ENCODE measurements at regions not wholly inside any gene's neighbourhood (a gene's known extent, or its start where the extent isn't known, plus 50 kb on each side); places are given as distances from the start of the nearest gene placed in this dataset.
"Not testable (repeated sequence)": the region's sequence is repeated elsewhere in the genome, so short reads cannot be mapped to it uniquely, and the experiment has no call there.

DNA sequence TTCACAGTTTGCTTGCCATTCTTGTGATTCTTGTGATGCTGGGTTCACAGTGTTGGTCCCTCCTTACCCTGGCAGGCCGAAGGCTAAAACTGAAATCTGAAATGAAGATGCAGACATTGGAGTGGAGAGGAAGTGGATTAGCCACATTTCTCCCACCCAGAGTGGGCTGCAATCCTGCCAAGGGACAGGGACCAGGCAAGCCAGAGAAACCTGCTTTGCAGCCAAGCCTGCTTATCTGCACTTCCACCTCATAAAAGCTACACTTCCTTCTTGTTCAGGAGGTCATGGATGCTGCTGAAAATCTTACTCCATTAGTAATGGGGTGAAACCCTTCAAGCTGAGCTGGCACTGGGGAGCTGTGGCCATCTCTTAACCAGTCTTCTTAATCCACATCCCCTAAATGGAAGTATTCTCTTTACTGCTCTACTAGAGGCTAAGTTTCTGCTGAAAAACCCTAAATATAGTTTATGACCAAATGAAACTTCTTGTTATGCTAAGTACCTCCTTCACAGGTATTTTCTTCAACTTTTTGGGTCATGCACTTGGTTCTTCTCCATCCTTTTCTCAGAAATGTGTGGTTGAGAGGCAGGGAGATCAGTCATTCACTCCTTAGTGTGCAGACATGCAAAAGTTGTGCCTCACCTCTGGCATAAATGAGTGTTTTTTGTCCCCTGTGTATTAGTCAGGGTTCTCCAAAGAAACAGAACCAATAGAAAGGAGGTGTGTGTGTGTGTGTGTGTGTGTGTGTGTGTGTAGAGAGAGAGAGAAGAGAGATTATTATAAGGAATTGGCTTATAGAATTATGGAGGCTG lies 133.9 kb upstream of the BMAL1 start:
- TF ChIP-seq, protein P1, sequence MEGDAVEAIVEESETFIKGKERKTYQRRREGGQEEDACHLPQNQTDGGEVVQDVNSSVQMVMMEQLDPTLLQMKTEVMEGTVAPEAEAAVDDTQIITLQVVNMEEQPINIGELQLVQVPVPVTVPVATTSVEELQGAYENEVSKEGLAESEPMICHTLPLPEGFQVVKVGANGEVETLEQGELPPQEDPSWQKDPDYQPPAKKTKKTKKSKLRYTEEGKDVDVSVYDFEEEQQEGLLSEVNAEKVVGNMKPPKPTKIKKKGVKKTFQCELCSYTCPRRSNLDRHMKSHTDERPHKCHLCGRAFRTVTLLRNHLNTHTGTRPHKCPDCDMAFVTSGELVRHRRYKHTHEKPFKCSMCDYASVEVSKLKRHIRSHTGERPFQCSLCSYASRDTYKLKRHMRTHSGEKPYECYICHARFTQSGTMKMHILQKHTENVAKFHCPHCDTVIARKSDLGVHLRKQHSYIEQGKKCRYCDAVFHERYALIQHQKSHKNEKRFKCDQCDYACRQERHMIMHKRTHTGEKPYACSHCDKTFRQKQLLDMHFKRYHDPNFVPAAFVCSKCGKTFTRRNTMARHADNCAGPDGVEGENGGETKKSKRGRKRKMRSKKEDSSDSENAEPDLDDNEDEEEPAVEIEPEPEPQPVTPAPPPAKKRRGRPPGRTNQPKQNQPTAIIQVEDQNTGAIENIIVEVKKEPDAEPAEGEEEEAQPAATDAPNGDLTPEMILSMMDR (IDR thresholded peaks at IDR 0.05; ENCODE audit: low read depth, low read length, missing control alignments) = no peak
- DNase-seq (ENCODE audit: low read depth) = no peak

DNA sequence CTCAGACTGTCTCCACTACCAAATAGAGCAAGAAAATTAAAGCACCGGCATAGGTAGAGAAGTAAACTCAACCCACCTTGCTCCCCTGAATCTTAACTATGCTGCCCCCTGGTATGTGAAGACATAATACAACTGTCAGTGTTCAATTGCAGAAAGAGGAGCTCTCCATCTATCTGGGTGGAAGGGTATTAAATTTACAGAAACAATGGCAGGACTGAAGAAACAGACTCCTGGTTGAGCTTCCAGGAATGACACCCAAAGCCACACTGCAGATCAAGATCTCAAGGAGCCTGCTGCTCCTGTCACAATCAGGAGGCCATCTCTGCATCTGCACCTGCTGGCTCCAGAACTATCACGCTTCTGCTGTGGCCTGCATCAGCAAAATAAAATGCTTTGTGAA lies 132.1 kb upstream of the BMAL1 start:
- TF ChIP-seq, protein P1 (IDR thresholded peaks at IDR 0.05; ENCODE audit: low read depth, low read length, missing control alignments) = no peak
- DNase-seq (ENCODE audit: low read depth) = no peak
- in situ Hi-C loops (cut with HindIII; ENCODE audit: low sequenced_read_pairs) = no loop called here
- no peak overlapping the region for H3K4me3 ChIP-seq (ENCODE audit: low read depth, low read length)

More for the DNA sequence above, 133.9 kb upstream of the BMAL1 start:
- no peak overlapping the region for H3K4me3 ChIP-seq (ENCODE audit: low read depth, low read length)
- in situ Hi-C loops (cut with HindIII; ENCODE audit: low sequenced_read_pairs) = no loop called here

DNA sequence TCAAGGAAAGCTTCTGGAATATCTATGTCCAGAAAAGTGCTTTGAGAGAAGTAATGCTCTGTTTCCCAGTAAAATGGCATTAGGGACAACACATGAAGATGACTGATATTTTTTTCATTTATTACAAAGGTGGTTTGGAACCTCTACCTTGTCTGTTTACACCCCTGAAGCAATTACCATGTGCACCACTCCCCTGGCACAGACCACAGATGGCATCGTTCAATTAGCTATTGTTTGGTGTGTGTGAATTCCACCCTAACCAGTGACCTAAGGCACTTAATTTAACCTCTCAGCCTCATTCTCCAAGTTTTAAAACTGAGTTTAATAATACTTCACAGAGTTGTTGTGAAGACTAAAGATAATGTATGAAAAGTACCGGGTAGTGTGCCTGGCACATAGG lies 127.6 kb upstream of the BMAL1 start:
- no peak for DNase-seq (ENCODE audit: low read depth)
- H3K4me3 ChIP-seq (ENCODE audit: low read depth, low read length) = no peak overlapping the region
- in situ Hi-C loops (cut with HindIII; ENCODE audit: low sequenced_read_pairs) = loop anchor here (25.0 kb wide), 1 partner anchor 163 kb away; no protein-coding TSS in a partner anchor
- TF ChIP-seq, protein P1 (IDR thresholded peaks at IDR 0.05; ENCODE audit: low read depth, low read length, missing control alignments) = no peak

DNA sequence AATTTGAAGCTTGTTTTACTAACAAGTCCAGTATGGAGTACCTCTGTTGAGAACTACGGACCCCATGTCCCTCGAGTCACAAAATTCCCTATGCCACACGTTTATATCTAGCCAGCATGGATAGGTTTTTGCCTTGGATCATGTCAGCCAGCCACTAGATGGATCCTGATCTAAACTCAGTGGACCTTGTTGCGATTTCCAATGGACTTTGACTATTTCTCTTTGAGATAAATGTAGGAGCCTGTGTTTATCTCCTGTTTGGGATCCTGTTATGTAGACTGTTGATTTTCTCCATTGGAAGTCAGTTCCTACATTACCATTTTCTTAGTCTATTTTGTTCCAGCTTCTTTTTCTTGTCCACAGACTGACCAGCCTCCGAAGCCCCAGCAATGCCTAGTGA lies 127.1 kb upstream of the BMAL1 start:
- DNase-seq (ENCODE audit: low read depth) = no peak
- in situ Hi-C loops (cut with HindIII; ENCODE audit: low sequenced_read_pairs) = loop anchor here (25.0 kb wide), 1 partner anchor 163 kb away; no protein-coding TSS in a partner anchor
- TF ChIP-seq, protein P1 (IDR thresholded peaks at IDR 0.05; ENCODE audit: low read depth, low read length, missing control alignments) = no peak
- H3K4me3 ChIP-seq (ENCODE audit: low read depth, low read length) = no peak overlapping the region

DNA sequence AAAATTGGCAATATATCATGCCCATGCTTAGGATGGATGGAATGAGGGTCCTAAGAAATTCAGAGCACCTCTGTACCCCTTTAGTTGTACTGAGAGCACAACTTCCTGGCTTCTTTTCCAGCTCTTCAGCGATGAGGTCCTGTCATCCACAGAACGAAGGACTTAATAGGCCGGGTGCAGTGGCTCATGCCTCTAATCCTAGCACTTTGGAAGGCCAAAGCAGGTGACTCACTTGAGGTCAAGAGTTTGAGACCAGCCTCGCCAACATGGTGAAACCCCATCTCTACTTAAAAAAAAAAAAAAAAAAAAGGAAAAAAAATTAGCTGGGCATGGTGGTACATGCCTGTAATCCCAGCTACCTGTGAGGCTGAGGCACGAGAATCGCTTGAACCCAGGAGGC lies 125.3 kb upstream of the BMAL1 start:
- in situ Hi-C loops (cut with HindIII; ENCODE audit: low sequenced_read_pairs) = loop anchor here (25.0 kb wide), 1 partner anchor 165 kb away; no protein-coding TSS in a partner anchor
- DNase-seq (ENCODE audit: low read depth) = no peak
- TF ChIP-seq, protein P1 (IDR thresholded peaks at IDR 0.05; ENCODE audit: low read depth, low read length, missing control alignments) = no peak
- no peak overlapping the region for H3K4me3 ChIP-seq (ENCODE audit: low read depth, low read length)

DNA sequence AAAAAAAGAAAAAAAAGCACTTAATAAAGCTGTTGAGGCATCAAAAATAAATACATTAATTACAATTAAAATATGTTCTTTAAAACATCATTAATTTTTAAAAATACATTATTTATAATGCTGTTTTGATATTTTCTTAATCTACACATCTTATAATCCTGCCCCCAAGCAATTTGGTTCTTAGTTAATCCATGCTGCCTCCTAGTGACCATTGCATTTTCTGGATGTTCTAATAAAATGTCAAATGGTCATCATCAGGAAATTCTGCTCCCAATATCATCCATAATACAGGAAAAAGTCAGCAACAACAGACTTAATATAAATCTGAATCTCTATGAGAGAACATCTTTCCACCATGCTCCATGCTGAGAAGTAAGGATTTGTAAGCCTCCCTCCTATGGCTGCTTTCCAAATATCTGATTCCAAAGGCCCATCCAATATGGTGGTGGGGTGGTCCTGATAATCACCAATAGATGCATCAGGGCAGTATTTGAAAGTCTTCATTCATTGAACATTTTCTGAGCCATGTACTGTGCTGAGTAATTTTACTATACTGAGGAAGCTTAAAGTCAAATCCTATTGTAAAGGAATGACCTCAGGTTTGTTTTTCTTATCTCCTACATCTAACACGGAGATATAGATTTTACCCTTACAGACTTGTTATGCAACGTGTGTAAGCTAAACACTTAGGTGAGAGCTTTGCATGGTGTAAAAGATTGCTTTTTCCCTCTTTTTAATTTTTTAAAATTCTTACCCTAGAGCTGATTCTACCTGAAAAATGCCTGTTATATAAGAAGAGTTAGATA lies 124.7 kb upstream of the BMAL1 start:
- DNase-seq (ENCODE audit: low read depth) = no peak
- H3K4me3 ChIP-seq (ENCODE audit: low read depth, low read length) = no peak overlapping the region
- TF ChIP-seq, protein P1 (IDR thresholded peaks at IDR 0.05; ENCODE audit: low read depth, low read length, missing control alignments) = peak; percentile 51
- in situ Hi-C loops (cut with HindIII; ENCODE audit: low sequenced_read_pairs) = loop anchor here (25.0 kb wide), 1 partner anchor 166 kb away; no protein-coding TSS in a partner anchor

DNA sequence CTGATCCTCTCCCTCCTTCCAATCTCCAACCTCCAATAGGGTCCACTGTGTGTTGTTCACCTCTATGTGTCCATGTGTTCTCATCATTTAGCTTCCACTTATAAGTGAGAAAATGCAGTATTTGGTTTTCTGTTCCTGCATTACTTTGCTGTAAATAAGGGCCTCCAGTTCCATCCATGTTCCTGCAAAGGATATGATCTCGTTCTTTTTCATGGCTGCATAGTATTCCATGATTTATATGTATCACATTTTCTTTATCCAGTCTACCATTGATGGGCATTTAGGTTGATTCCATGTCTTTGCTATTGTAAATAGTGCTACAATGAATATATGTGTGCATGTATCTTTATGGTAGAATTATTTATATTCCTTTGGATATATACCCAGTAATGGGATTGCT lies 123.2 kb upstream of the BMAL1 start:
- in situ Hi-C loops (cut with HindIII; ENCODE audit: low sequenced_read_pairs) = loop anchor here (25.0 kb wide), 1 partner anchor 167 kb away; no protein-coding TSS in a partner anchor
- DNase-seq (ENCODE audit: low read depth) = not testable (repeated sequence)

More for the DNA sequence above, 123.2 kb upstream of the BMAL1 start:
- H3K4me3 ChIP-seq (ENCODE audit: low read depth, low read length) = not testable (repeated sequence)

Data from astrocyte of the cerebellum (primary cell).